ENCODE measurements at regions not wholly inside any gene's neighbourhood (a gene's known extent, or its start where the extent isn't known, plus 50 kb on each side); places are given as distances from the start of the nearest gene placed in this dataset.

- no peak for DNase-seq (ENCODE audit: extremely low read depth, low read depth)
- no peak for TF ChIP-seq CTCF (IDR thresholded peaks at IDR 0.05; ENCODE audit: low read depth, low read length)
Observed at GRCh38 chr13:75076476-75076875, 405.5 kb downstream of the TBC1D4 start.

- no peak for TF ChIP-seq CTCF (IDR thresholded peaks at IDR 0.05; ENCODE audit: low read depth, low read length)
Observed at GRCh38 chr13:75073786-75074185, 408.2 kb downstream of the TBC1D4 start.

GRCh38 chr13:75072891-75073290 is 409.1 kb downstream of the TBC1D4 start:
- no peak for TF ChIP-seq CTCF (IDR thresholded peaks at IDR 0.05; ENCODE audit: low read depth, low read length)
- DNase-seq (ENCODE audit: extremely low read depth, low read depth), result no peak

More at GRCh38 chr13:75073786-75074185, 408.2 kb downstream of the TBC1D4 start:
- no peak for DNase-seq (ENCODE audit: extremely low read depth, low read depth)

- DNase-seq (ENCODE audit: extremely low read depth, low read depth), result no peak
- TF ChIP-seq CTCF (IDR thresholded peaks at IDR 0.05; ENCODE audit: low read depth, low read length), result no peak
Observed at GRCh38 chr13:75072368-75072767, 409.6 kb downstream of the TBC1D4 start.

GRCh38 chr13:75071796-75072195 is 410.2 kb downstream of the TBC1D4 start:
- TF ChIP-seq CTCF (IDR thresholded peaks at IDR 0.05; ENCODE audit: low read depth, low read length), result no peak
- DNase-seq (ENCODE audit: extremely low read depth, low read depth), result no peak

GRCh38 chr13:75071395-75071794 is 410.6 kb downstream of the TBC1D4 start:
- no peak for TF ChIP-seq CTCF (IDR thresholded peaks at IDR 0.05; ENCODE audit: low read depth, low read length)
- no peak for DNase-seq (ENCODE audit: extremely low read depth, low read depth)

- no peak for DNase-seq (ENCODE audit: extremely low read depth, low read depth)
Observed at GRCh38 chr13:75061909-75062308, 420.1 kb downstream of the TBC1D4 start.

More at GRCh38 chr13:75061909-75062308, 420.1 kb downstream of the TBC1D4 start:
- no peak for TF ChIP-seq CTCF (IDR thresholded peaks at IDR 0.05; ENCODE audit: low read depth, low read length)

All from AG09319 (cell line).